ENCODE measurements at regions not wholly inside any gene's neighbourhood (a gene's known extent, or its start where the extent isn't known, plus 50 kb on each side); places are given as distances from the start of the nearest gene placed in this dataset.

DNA sequence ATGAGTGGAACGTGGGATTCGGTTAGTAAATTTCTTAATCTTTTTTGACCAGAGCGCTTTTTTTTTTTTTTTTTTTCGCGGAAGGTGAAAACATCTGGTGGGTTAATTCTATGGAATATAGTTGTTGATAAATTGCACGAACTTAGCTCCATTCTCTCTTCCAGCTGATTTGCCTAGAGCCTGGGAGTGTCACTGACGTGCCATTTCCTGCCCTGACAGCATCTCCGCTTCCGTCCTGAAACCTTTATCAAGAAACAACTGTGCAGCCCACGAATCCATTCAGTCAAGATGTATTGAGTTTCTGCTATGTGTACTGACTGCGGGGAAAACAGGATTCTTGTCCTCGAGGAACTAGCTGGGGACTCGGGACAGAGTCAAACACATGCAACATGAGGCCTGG, 59.5 kb upstream of the TGM3 start:
- ATAC-seq (ENCODE audit: low read depth) (no peak), DNase-seq (ENCODE audit: low spot score) (no peak)
- TF ChIP-seq, protein P1, sequence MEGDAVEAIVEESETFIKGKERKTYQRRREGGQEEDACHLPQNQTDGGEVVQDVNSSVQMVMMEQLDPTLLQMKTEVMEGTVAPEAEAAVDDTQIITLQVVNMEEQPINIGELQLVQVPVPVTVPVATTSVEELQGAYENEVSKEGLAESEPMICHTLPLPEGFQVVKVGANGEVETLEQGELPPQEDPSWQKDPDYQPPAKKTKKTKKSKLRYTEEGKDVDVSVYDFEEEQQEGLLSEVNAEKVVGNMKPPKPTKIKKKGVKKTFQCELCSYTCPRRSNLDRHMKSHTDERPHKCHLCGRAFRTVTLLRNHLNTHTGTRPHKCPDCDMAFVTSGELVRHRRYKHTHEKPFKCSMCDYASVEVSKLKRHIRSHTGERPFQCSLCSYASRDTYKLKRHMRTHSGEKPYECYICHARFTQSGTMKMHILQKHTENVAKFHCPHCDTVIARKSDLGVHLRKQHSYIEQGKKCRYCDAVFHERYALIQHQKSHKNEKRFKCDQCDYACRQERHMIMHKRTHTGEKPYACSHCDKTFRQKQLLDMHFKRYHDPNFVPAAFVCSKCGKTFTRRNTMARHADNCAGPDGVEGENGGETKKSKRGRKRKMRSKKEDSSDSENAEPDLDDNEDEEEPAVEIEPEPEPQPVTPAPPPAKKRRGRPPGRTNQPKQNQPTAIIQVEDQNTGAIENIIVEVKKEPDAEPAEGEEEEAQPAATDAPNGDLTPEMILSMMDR (IDR thresholded peaks at IDR 0.05; ENCODE audit: poor library complexity, severe bottlenecking): no peak
- no peaks in the 10 kb centered on the region for H3K36me3 ChIP-seq (ENCODE audit: low read depth)
- no peaks in the 10 kb centered on the region for H3K27me3 ChIP-seq (ENCODE audit: insufficient read depth, poor library complexity, severe bottlenecking)
- no peaks in the 10 kb centered on the region for H3K9me3 ChIP-seq (ENCODE audit: severe bottlenecking)
- peak overlapping the region; percentile 37 for H3K27ac ChIP-seq (ENCODE audit: poor library complexity, severe bottlenecking)
- H3K4me1 ChIP-seq (ENCODE audit: insufficient read depth, poor library complexity, severe bottlenecking): peaks cover 6% of the 10 kb centered on the region
- H3K4me3 ChIP-seq (ENCODE audit: severe bottlenecking): no peak overlapping the region

DNA sequence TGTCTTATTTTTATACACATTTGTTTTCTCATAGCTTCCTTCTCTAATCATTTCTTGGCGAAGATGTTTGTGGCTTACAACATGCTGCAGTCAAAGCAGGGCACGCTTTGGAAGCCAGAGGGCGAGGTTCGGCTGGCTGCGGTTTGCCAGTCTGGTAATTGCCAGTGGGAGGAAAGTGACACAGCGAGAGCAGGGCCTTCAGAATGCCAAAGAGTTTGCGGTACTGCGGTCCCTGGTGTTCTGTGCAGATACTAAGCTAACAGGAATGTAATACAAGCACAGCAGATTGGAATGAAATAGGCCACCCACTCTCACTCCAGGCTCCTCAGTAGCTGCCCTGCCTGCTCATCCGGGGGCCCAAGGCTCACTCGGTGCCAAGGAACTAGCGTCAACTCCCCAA, 58.7 kb upstream of the TGM3 start:
- peak overlapping the region; percentile 37 for H3K27ac ChIP-seq (ENCODE audit: poor library complexity, severe bottlenecking)
- ATAC-seq (ENCODE audit: low read depth) (peak; percentile 97), DNase-seq (ENCODE audit: low spot score) (peak; percentile 81)
- no peaks in the 10 kb centered on the region for H3K36me3 ChIP-seq (ENCODE audit: low read depth)
- no peaks in the 10 kb centered on the region for H3K27me3 ChIP-seq (ENCODE audit: insufficient read depth, poor library complexity, severe bottlenecking)
- TF ChIP-seq, protein P1 (IDR thresholded peaks at IDR 0.05; ENCODE audit: poor library complexity, severe bottlenecking): peak; percentile 52
- peaks cover 6% of the 10 kb centered on the region for H3K4me1 ChIP-seq (ENCODE audit: insufficient read depth, poor library complexity, severe bottlenecking)
- no peak overlapping the region for H3K4me3 ChIP-seq (ENCODE audit: severe bottlenecking)
- no peaks in the 10 kb centered on the region for H3K9me3 ChIP-seq (ENCODE audit: severe bottlenecking)

DNA sequence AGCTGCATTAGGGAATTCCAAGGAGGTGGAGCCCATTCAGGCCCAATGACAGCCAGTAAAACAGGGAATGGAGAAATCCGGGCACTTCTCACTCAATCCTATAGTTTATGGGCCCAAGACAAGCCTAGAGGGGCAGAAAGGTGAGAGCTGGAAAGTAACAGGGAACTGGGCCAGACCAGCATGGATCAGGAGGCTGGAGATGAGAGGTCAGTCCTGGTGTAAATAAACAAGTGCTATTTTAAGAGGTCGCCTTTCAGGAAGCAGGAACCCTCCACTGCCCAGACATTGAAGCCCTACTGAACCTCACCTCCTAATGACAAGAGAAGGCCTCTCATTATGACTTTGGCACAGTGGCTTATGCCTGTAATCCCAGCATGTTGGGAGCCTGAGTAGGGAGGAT, 57.2 kb upstream of the TGM3 start:
- Histone ChIP-seq H3K4me3 (ENCODE audit: severe bottlenecking) (no peak overlapping the region), H3K9me3 (ENCODE audit: severe bottlenecking) (no peaks in the 10 kb centered on the region), H3K27ac (ENCODE audit: poor library complexity, severe bottlenecking) (no peak overlapping the region), H3K36me3 (ENCODE audit: low read depth) (no peaks in the 10 kb centered on the region), H3K4me1 (ENCODE audit: insufficient read depth, poor library complexity, severe bottlenecking) (peaks cover 6% of the 10 kb centered on the region), H3K27me3 (ENCODE audit: insufficient read depth, poor library complexity, severe bottlenecking) (no peaks in the 10 kb centered on the region)
- DNase-seq (ENCODE audit: low spot score): no peak
- TF ChIP-seq, protein P1 (IDR thresholded peaks at IDR 0.05; ENCODE audit: poor library complexity, severe bottlenecking): no peak
- ATAC-seq (ENCODE audit: low read depth): no peak

DNA sequence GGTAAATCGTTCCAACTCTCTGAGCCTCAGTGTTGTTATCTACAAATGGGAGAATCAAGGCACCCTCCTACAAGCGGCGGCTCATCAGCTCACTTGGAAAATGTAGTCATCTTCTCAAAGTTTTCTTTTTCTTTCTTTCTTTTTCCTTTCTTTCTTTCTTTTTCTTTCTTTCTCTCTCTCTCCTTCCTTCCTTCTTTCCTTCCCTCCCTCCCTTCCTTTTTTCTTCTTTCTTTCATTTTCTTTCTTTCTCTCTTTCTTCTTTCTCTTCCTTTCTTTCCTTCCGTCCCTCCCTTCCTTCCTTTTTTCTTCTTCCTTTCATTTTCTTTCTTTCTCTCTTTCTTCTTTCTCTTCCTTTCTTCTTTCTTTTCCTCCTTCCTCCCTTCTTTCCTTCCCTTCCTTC, 55.0 kb upstream of the TGM3 start:
- no peak overlapping the region for H3K27ac ChIP-seq (ENCODE audit: poor library complexity, severe bottlenecking)
- H3K4me1 ChIP-seq (ENCODE audit: insufficient read depth, poor library complexity, severe bottlenecking): peaks cover 6% of the 10 kb centered on the region
- H3K4me3 ChIP-seq (ENCODE audit: severe bottlenecking): no peak overlapping the region
- no peaks in the 10 kb centered on the region for H3K9me3 ChIP-seq (ENCODE audit: severe bottlenecking)
- TF ChIP-seq, protein P1 (IDR thresholded peaks at IDR 0.05; ENCODE audit: poor library complexity, severe bottlenecking): no peak
- ATAC-seq (ENCODE audit: low read depth) (no peak), DNase-seq (ENCODE audit: low spot score) (no peak)
- H3K36me3 ChIP-seq (ENCODE audit: low read depth): no peaks in the 10 kb centered on the region
- no peaks in the 10 kb centered on the region for H3K27me3 ChIP-seq (ENCODE audit: insufficient read depth, poor library complexity, severe bottlenecking)

DNA sequence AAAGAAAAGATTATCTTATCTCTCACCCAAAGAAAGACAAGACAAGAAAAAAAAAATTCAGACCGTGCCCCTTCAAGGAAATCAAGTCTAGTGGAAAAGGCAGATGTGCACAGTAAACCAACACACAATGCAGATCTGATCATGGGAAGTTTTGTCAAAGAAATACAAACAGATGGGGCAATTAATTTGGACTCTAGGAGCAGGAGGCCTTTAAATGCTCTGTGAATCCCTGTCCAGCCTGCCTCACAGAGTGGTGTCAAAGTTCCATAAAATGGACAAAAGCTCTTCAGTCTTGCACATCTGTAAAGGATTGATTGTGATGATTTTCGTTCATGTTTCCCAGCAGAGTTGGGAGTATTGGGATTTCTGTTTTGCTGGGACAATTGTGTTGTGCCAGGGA, 53.1 kb upstream of the TGM3 start:
- Histone ChIP-seq H3K4me1 (ENCODE audit: insufficient read depth, poor library complexity, severe bottlenecking) (no peaks in the 10 kb centered on the region), H3K4me3 (ENCODE audit: severe bottlenecking) (no peak overlapping the region), H3K36me3 (ENCODE audit: low read depth) (no peaks in the 10 kb centered on the region), H3K9me3 (ENCODE audit: severe bottlenecking) (no peaks in the 10 kb centered on the region), H3K27ac (ENCODE audit: poor library complexity, severe bottlenecking) (no peak overlapping the region), H3K27me3 (ENCODE audit: insufficient read depth, poor library complexity, severe bottlenecking) (no peaks in the 10 kb centered on the region)
- DNase-seq (ENCODE audit: low spot score): no peak
- ATAC-seq (ENCODE audit: low read depth): no peak
- TF ChIP-seq, protein P1 (IDR thresholded peaks at IDR 0.05; ENCODE audit: poor library complexity, severe bottlenecking): no peak
